ENCODE measurements at regions not wholly inside any gene's neighbourhood (a gene's known extent, or its start where the extent isn't known, plus 50 kb on each side); places are given as distances from the start of the nearest gene placed in this dataset.

DNA sequence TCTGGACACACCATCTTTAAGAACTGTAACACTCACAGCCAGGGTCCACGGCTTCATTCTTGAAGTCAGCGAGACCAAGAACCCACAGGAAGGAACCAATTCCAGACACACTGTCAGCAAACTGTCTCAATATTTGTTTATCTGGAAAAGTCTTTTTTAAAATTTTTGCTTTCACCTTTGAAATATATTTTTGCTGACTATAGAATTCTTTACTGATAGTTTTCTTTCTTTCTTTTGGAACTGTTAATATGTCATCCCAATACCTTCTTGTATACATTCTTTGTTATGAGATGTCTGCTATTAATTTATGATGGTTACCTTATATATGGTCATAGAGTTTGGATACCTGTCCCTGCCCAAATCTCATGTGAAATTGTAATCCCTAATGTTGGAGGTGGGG lies 145.1 kb upstream of the IRX4 start:
- DNase-seq (ENCODE audit: low read depth) = no peak
- no peak for FAIRE-seq
- Histone ChIP-seq H3K27me3 (ENCODE audit: control insufficient read depth, insufficient read depth, low read length) (no peaks in the 10 kb centered on the region), H3K4me3 (ENCODE audit: low read depth, low read length) (no peak overlapping the region), H3K36me3 (ENCODE audit: control insufficient read depth, insufficient read depth, low read length) (no peaks in the 10 kb centered on the region)
- TF ChIP-seq, protein P1, sequence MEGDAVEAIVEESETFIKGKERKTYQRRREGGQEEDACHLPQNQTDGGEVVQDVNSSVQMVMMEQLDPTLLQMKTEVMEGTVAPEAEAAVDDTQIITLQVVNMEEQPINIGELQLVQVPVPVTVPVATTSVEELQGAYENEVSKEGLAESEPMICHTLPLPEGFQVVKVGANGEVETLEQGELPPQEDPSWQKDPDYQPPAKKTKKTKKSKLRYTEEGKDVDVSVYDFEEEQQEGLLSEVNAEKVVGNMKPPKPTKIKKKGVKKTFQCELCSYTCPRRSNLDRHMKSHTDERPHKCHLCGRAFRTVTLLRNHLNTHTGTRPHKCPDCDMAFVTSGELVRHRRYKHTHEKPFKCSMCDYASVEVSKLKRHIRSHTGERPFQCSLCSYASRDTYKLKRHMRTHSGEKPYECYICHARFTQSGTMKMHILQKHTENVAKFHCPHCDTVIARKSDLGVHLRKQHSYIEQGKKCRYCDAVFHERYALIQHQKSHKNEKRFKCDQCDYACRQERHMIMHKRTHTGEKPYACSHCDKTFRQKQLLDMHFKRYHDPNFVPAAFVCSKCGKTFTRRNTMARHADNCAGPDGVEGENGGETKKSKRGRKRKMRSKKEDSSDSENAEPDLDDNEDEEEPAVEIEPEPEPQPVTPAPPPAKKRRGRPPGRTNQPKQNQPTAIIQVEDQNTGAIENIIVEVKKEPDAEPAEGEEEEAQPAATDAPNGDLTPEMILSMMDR (IDR thresholded peaks at IDR 0.05; ENCODE audit: insufficient read depth, low read length, severe bottlenecking) = no peak

DNA sequence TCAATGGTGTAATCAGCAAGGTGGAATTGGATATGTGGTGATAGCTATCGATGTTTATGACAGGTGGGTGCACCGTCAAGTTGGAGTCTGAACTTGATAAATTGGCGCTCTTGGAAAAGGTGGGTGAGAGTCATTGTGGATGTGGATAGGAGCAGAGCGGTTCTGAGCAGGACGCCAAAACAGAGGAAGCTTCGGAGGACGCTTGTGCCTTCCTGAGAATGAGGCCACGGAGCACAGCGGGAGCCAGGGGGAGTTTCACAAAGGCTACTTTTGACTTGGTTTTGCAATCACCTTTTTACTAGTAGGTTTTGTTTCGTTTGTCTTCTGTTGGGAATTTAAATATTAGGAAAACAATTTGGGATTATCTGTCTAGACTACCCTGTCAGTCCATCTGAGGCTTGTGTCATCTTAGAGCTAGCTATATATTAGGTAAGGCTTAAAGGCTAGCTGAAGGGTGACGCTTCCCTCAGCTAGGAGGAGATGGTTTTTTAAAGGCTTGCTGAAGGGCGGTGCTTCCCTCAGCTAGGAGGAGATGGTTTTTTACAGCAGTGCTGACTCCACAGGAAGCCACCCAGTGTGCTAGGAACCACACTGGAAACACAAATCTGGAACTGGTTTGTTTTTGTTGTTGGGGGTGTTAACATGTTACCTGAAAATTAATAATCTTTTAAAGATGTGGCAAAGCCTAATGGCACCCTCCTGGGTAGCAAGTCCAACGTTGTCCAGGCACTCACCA lies 142.4 kb upstream of the IRX4 start:
- TF ChIP-seq, protein P1 (IDR thresholded peaks at IDR 0.05; ENCODE audit: insufficient read depth, low read length, severe bottlenecking) = no peak
- no peak for FAIRE-seq
- Histone ChIP-seq H3K36me3 (ENCODE audit: control insufficient read depth, insufficient read depth, low read length) (no peaks in the 10 kb centered on the region), H3K4me3 (ENCODE audit: low read depth, low read length) (no peak overlapping the region), H3K27me3 (ENCODE audit: control insufficient read depth, insufficient read depth, low read length) (no peaks in the 10 kb centered on the region)
- no peak for DNase-seq (ENCODE audit: low read depth)

DNA sequence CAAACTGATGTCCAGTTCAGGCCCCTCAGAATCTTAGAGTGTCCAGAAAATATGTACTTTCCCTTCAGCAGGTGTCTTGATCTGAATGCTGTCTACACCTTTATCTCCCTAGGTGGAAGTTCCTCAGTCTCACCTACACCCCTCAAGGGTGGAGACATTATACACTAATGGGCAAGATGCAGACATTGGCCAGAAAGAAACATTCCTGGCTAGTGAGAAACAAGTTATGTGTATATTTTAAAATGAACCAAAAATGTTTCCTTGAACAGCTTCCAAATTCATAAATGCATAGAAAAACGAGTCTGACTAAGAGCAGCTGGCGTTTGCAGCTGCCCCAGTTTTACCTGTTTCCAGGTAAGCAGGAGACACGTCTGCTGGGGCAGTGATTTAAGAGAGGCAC lies 140.5 kb upstream of the IRX4 start:
- DNase-seq (ENCODE audit: low read depth) (no peak), FAIRE-seq (no peak)
- Histone ChIP-seq H3K36me3 (ENCODE audit: control insufficient read depth, insufficient read depth, low read length) (no peaks in the 10 kb centered on the region), H3K4me3 (ENCODE audit: low read depth, low read length) (no peak overlapping the region), H3K27me3 (ENCODE audit: control insufficient read depth, insufficient read depth, low read length) (no peaks in the 10 kb centered on the region)
- TF ChIP-seq, protein P1 (IDR thresholded peaks at IDR 0.05; ENCODE audit: insufficient read depth, low read length, severe bottlenecking) = no peak

DNA sequence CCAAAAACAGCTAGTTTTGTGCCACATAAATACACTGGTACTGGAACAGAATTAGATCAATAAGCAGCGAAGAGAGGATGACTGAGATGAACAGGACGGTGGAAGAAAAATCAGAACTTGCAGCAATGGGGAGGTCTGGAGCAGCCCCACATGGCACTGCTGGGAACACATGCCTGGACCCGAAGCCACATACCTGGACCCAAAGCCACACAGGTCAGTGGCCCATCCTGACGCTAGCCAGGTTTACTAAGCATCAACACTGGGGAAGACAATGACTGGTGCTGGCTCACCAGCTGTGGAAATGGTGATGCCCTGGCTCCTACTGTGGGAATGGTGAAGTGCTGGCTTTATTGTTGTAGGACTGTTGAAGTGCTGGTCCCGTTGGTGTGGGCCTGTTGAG lies 139.7 kb upstream of the IRX4 start:
- Histone ChIP-seq H3K36me3 (ENCODE audit: control insufficient read depth, insufficient read depth, low read length) (no peaks in the 10 kb centered on the region), H3K27me3 (ENCODE audit: control insufficient read depth, insufficient read depth, low read length) (no peaks in the 10 kb centered on the region), H3K4me3 (ENCODE audit: low read depth, low read length) (no peak overlapping the region)
- no peak for DNase-seq (ENCODE audit: low read depth)
- no peak for FAIRE-seq
- TF ChIP-seq, protein P1 (IDR thresholded peaks at IDR 0.05; ENCODE audit: insufficient read depth, low read length, severe bottlenecking) = no peak

DNA sequence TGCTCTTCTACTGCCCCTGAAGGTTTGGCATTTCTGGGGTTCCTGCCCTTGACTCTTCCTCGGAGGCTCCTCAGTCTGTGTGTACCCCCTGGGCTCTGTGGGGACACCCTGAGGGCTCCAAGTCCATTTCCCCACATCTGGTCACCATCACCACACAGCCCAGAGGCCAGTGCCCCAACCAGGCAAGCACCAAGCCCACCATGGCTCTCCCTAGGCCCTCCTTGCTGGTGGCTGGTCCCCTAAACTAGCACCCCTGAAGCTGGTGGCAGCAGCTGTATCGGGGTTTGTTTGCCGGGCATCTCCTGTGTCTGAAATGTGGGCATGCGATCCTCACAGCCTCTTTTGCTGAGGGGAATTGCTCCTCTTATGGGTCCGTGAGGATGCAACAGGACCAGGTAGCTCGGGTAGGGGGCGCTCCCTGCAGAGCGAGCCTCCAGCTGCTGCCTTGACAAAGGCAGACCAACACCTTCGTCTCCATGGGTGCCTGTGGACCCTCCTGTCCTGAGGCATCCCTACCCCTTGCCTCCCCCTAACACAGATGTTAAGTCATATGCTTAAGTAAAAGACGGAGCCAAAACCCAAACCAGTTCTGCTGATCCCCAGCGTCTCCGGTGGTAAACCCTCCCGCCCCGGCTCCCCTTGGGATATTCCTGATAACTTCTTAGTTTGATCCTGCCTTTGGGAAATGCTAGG lies 138.9 kb upstream of the IRX4 start:
- H3K27me3 ChIP-seq (ENCODE audit: control insufficient read depth, insufficient read depth, low read length) = no peaks in the 10 kb centered on the region
- H3K36me3 ChIP-seq (ENCODE audit: control insufficient read depth, insufficient read depth, low read length) = no peaks in the 10 kb centered on the region
- TF ChIP-seq, protein P1 (IDR thresholded peaks at IDR 0.05; ENCODE audit: insufficient read depth, low read length, severe bottlenecking) = no peak
- DNase-seq (ENCODE audit: low read depth) (no peak), FAIRE-seq (no peak)
- H3K4me3 ChIP-seq (ENCODE audit: low read depth, low read length) = no peak overlapping the region
